HG03060 (cell line): ENCODE measurements at regions not wholly inside any gene's neighbourhood (a gene's known extent, or its start where the extent isn't known, plus 50 kb on each side); places are given as distances from the start of the nearest gene placed in this dataset.

Experiments used
- ATAC-seq: cut with Tn5 transposase; IDR thresholded peaks from one replicate; pipeline ENCODE4 v1.9.1; 2021; ENCODE audit warnings: low read depth, moderate number of reproducible peaks; ENCODE audit not compliant: unreplicated experiment

GRCh38 chr21:35423709-35424108 lies 374.6 kb upstream of the RUNX1 start:
- ATAC-seq = no peak

GRCh38 chr21:35422011-35422410 lies 372.9 kb upstream of the RUNX1 start:
- ATAC-seq = no peak

GRCh38 chr21:35421221-35421620 lies 372.1 kb upstream of the RUNX1 start:
- no peak for ATAC-seq

DNA sequence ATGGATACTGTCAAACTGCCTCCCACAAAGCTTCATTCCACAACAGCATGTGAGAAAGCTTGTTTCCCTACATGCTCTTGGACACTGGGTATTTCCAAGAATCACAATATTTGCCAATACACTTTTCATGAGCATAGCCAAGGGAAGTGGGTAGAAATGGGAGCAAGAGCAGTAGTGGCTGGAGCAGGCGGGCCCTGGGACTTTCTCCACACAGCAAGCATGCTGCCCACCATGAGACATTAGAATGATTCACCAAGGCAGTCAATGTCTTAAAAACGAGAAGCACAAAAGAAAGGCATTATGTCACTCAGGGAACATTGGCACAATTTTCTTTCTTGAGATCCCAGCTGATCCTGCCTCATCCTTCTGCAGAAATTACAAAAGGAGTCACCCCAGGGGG lies 371.6 kb upstream of the RUNX1 start:
- no peak for ATAC-seq

GRCh38 chr21:35417762-35418161 lies 368.7 kb upstream of the RUNX1 start:
- ATAC-seq = no peak

DNA sequence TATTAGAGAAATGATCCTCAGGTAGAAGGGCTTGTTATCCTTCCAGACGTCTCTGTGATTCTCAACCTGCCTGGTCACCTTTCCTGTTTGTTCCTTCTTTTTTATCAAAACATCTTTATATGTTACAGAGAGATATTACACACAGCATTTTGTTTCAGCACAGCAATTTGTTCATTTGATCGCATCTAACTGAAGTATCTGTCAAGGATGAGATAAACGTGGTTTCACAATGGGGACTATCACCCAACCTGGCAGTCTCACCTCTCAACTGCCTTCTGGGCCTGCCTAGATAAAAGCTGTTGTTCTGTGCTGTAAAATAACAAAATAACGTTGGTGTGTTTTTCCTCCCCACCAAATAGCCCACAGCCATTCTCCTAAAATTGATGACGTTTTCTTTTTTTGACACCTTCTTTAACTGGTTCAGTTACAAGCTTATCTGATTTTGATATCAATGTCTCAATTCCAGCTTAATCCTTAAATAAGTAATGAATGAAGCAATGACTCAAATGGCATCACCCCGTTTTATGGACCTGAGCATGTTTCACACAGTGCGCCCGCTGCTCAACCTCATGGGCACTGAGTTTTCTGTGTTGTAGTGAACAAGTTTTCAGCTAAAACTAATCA lies 367.9 kb upstream of the RUNX1 start:
- ATAC-seq = no peak

- no peak for ATAC-seq
These were observed 365.5 kb upstream of the RUNX1 start for GRCh38 chr21:35414507-35415139.

- ATAC-seq = no peak
These were observed 365.0 kb upstream of the RUNX1 start for GRCh38 chr21:35414056-35414455.

GRCh38 chr21:35412231-35412630 lies 363.1 kb upstream of the RUNX1 start:
- no peak for ATAC-seq

DNA sequence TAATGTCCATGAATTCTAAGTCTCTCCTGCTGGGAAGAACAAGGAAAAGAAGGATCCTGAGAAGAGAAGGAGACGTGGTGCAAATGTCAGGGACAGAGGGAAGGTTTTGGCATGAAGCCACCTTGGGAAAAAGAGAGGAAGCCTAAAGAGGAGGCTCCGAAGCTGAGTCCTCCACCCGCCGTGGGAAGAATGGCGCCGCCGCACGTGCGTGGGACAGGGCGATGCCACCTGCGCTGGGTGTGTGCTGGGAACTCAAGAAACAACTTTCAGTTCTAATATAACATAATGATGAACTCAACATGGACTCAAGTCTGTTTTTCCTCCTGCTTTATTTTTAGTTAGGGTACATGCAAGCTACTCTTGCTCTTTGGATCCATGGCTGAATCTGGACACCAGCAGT lies 362.3 kb upstream of the RUNX1 start:
- no peak for ATAC-seq

GRCh38 chr21:35410656-35411055 lies 361.6 kb upstream of the RUNX1 start:
- ATAC-seq = no peak

DNA sequence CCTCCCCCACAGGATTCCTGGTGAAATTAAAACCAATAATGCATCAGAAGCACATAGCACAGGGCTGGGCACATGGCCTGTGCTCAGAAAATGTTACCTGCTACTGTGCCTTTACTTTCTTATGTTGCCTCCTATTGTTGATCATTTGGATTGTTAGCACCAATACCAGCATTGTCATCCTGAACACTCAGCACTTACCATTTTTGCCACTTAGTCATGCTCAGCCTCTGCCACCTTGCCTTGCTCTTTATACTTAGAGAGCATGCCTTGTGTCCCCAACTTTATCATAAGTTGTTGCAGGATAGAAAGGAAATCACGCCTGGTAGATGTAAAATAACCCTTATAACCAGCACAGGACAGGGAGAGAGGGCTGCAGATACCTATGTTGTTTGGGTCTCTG lies 361.0 kb upstream of the RUNX1 start:
- ATAC-seq = no peak

- ATAC-seq = no peak
These were observed 359.3 kb upstream of the RUNX1 start for GRCh38 chr21:35408401-35408800.

- no peak for ATAC-seq
These were observed 357.5 kb upstream of the RUNX1 start for GRCh38 chr21:35406635-35407034.

DNA sequence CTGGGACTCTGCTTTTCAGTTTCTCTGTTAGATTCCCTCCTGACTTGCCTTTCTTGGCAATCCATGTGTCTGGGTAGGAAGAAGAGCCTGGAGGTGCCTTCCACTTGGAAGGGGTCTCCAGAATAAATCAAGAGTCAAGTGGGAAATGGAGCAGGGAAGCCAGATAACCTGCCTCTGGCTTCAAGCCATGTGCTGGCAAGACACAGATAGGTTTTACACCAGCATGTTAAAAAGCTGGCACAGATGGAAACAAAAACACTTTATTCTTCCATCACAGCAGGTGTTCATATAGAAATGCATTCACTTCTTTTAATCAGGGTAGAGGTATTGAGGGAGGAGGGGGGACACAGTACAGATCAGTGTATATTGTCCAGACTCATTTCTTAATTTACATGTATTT lies 356.9 kb upstream of the RUNX1 start:
- ATAC-seq = no peak

- no peak for ATAC-seq
These were observed 355.1 kb upstream of the RUNX1 start for GRCh38 chr21:35404247-35404646.

DNA sequence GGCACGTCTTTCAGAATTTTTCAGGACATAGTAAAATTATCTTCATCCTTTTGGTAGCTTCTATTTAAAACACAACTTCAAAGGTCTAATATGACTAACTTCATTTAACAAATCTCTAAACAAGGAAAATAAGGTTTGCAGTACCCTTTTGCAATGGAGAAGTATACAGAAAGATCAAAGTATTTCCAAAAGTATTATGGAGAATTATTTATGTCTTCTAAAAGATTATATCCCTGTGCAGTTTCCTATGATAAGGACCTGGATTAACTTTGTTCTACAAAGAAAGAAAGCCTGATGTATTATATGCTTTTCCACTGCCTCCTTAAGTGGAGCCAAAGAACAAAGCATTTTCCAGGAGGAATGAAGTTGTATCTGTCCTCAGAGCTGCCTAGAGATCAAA lies 353.0 kb upstream of the RUNX1 start:
- no peak for ATAC-seq

- no peak for ATAC-seq
These were observed 352.4 kb upstream of the RUNX1 start for GRCh38 chr21:35401476-35401875.

GRCh38 chr21:35400233-35400939 lies 351.3 kb upstream of the RUNX1 start:
- ATAC-seq = no peak

DNA sequence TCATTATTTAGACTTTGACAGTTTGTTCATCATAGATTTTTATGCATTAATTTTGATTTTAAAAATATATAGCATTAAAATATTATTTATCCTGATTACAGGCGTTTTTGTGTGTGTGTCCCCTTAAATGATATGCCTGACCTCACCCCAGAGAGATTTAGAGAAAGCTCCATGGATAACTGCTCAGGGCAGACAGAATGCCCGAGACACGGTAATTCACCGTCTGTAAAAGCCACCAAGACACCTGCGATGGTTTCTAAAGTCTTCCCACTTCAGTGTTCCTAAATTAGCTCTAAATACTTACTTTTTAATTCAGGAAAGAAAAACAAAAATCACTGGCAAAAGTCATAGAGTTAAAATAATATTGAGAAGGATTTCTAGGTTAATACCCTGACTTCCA lies 350.6 kb upstream of the RUNX1 start:
- ATAC-seq = no peak

DNA sequence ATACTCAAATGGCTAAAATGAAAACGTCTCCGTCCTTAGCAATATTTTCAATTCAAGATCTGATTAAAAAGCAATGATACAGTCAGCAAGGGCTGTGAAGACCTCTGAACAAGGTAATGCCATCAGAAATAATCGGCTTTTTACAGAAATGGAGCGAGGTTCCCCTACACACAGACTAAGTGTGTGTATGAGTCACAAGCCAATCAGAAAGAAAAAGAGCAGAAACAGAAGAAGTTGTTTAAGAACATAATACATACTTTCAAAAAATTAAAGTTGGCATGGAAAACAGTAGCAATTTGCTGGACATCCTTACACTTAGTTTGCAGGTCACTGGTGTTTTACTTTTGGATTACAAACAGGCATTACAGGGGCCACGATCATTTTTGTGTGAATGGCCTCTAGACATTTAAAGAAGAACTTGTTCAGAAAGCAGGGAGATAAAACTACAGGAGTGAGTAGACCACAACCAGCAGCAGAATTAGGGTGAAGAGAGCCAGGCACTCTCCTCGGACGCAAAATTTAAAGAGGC lies 350.0 kb upstream of the RUNX1 start:
- no peak for ATAC-seq
